Neural progenitor cell (in vitro differentiated cells): ENCODE measurements at regions not wholly inside any gene's neighbourhood (a gene's known extent, or its start where the extent isn't known, plus 50 kb on each side); places are given as distances from the start of the nearest gene placed in this dataset.

ENCODE experiments used
- DNase-seq: peaks from one replicate; pipeline ENCODE4 v3.0.0-alpha.2; 2016; ENCODE audit warnings: low spot score
- H2AFZ ChIP-seq: fragments of 200-600 bp; sonication (generic); replicated peaks from 2 replicates; pipeline ENCODE4 v1.6.1; 2016; ENCODE audit warnings: antibody characterized with exemption
- H3F3A ChIP-seq: fragments of 200-600 bp; sonication (generic); 2 replicates; pipeline ENCODE4 v1.6.1; 2016; ENCODE audit warnings: antibody characterized with exemption, low read depth
- H3K27ac ChIP-seq: fragments of 200-600 bp; sonication (generic); 2 replicates; pipeline ENCODE4 v1.5.1; 2016; ENCODE audit warnings: mild to moderate bottlenecking
- H3K27me3 ChIP-seq: fragments of 200-600 bp; sonication (generic); 2 replicates; pipeline ENCODE4 v1.6.1; 2016; ENCODE audit warnings: mild to moderate bottlenecking, moderate library complexity
- H3K36me3 ChIP-seq: fragments of 200-600 bp; sonication (generic); 2 replicates; pipeline ENCODE4 v1.5.1; 2016
- H3K4me1 ChIP-seq: fragments of 200-600 bp; sonication (generic); 2 replicates; pipeline ENCODE4 v1.6.1; 2016; ENCODE audit warnings: mixed run types
- H3K4me2 ChIP-seq: fragments of 200-600 bp; sonication (generic); 2 replicates; pipeline ENCODE4 v1.6.1; 2016
- H3K4me3 ChIP-seq: fragments of 200-600 bp; sonication (generic); 2 replicates; pipeline ENCODE4 v1.5.1; 2016
- H3K79me2 ChIP-seq: fragments of 200-600 bp; sonication (generic); 2 replicates; pipeline ENCODE4 v1.6.1; 2016; ENCODE audit warnings: low read depth
- H3K9ac ChIP-seq: fragments of 200-600 bp; sonication (generic); 2 replicates; pipeline ENCODE4 v1.6.1; 2016
- H3K9me3 ChIP-seq: fragments of 200-600 bp; sonication (generic); 2 replicates; pipeline ENCODE4 v1.5.1; 2016; ENCODE audit warnings: low read depth
- H4K20me1 ChIP-seq: fragments of 200-600 bp; sonication (generic); 2 replicates; pipeline ENCODE4 v1.6.1; 2016; ENCODE audit warnings: low read depth
- H3K27ac Mint-ChIP-seq: 3 replicates; pipeline ENCODE4 v1.8.0; 2021; ENCODE audit warnings: mixed read lengths
- H3K27me3 Mint-ChIP-seq: 2 replicates; pipeline ENCODE4 v1.8.0; 2022; ENCODE audit warnings: low read depth, mild to moderate bottlenecking, inconsistent platforms, moderate library complexity, mixed read lengths; ENCODE audit not compliant: insufficient read depth
- H3K36me3 Mint-ChIP-seq: 3 replicates; pipeline ENCODE4 v1.8.0; 2021; ENCODE audit warnings: mixed read lengths
- H3K4me1 Mint-ChIP-seq: 3 replicates; pipeline ENCODE4 v1.8.0; 2021; ENCODE audit warnings: mixed read lengths
- H3K4me3 Mint-ChIP-seq: 3 replicates; pipeline ENCODE4 v1.8.0; 2021; ENCODE audit warnings: mild to moderate bottlenecking, moderate library complexity, mixed read lengths
- H3K9me3 Mint-ChIP-seq: 3 replicates; pipeline ENCODE4 v1.8.0; 2020; ENCODE audit warnings: mixed read lengths
- CTCF ChIP-seq: fragments of 200-600 bp; sonication (generic); IDR thresholded peaks from 2 replicates; pipeline ENCODE4 v1.5.1; 2017; ENCODE audit warnings: antibody characterized with exemption, mild to moderate bottlenecking
- EZH2 ChIP-seq: fragments of 200-600 bp; sonication (generic); IDR thresholded peaks from 2 replicates; pipeline ENCODE4 v1.6.1; 2017; ENCODE audit warnings: antibody characterized with exemption, mild to moderate bottlenecking, moderate library complexity
- EZH2phosphoT487 ChIP-seq: fragments of 200-600 bp; sonication (generic); IDR thresholded peaks from 2 replicates; pipeline ENCODE4 v1.6.1; 2017; ENCODE audit warnings: antibody characterized with exemption

GRCh38 chr12:19646599-19646998 is 207.3 kb downstream of the AEBP2 start:
- DNase-seq, result no peak
- Mint-ChIP-seq H3K4me1 (peaks cover 12% of the 10 kb centered on the region), H3K36me3 (peaks cover 3% of the 10 kb centered on the region), H3K4me3 (no peak overlapping the region), H3K9me3 (peaks cover 14% of the 10 kb centered on the region), H3K27ac (no peak overlapping the region), H3K27me3 (peaks cover 4% of the 10 kb centered on the region)
- H3K27me3 ChIP-seq, result no peaks in the 10 kb centered on the region
- no peak overlapping the region for H3K27ac ChIP-seq
- H3K4me1 ChIP-seq, result peaks cover 15% of the 10 kb centered on the region
- H3F3A ChIP-seq, result peaks cover 14% of the 10 kb centered on the region
- no peak for TF ChIP-seq EZH2phosphoT487
- TF ChIP-seq CTCF, result no peak
- no peak for TF ChIP-seq EZH2
- no peaks in the 10 kb centered on the region for H3K79me2 ChIP-seq
- H3K36me3 ChIP-seq, result no peaks in the 10 kb centered on the region
- no peaks in the 10 kb centered on the region for H3K9me3 ChIP-seq
- no peak overlapping the region for H3K9ac ChIP-seq
- no peaks in the 10 kb centered on the region for H4K20me1 ChIP-seq
- no peak overlapping the region for H3K4me3 ChIP-seq
- no peak overlapping the region for H2AFZ ChIP-seq
- H3K4me2 ChIP-seq, result no peak overlapping the region

- no peaks in the 10 kb centered on the region for H3K27me3 ChIP-seq
- H3F3A ChIP-seq, result peaks cover 14% of the 10 kb centered on the region
- H2AFZ ChIP-seq, result no peak overlapping the region
- no peaks in the 10 kb centered on the region for H3K36me3 ChIP-seq
- H3K27ac ChIP-seq, result no peak overlapping the region
- peaks cover 12% of the 10 kb centered on the region for H3K4me1 Mint-ChIP-seq
- H3K4me3 ChIP-seq, result no peak overlapping the region
- no peaks in the 10 kb centered on the region for H3K9me3 ChIP-seq
- no peaks in the 10 kb centered on the region for H3K79me2 ChIP-seq
- no peak overlapping the region for H3K4me3 Mint-ChIP-seq
- TF ChIP-seq CTCF (no peak), EZH2 (no peak), EZH2phosphoT487 (no peak)
- H3K4me2 ChIP-seq, result no peak overlapping the region
- peaks cover 15% of the 10 kb centered on the region for H3K4me1 ChIP-seq
- DNase-seq, result no peak
- peaks cover 14% of the 10 kb centered on the region for H3K9me3 Mint-ChIP-seq
- H3K27ac Mint-ChIP-seq, result no peak overlapping the region
- H3K36me3 Mint-ChIP-seq, result peaks cover 3% of the 10 kb centered on the region
- H3K27me3 Mint-ChIP-seq, result peaks cover 4% of the 10 kb centered on the region
- H4K20me1 ChIP-seq, result no peaks in the 10 kb centered on the region
- no peak overlapping the region for H3K9ac ChIP-seq
These were observed 208.7 kb downstream of the AEBP2 start for GRCh38 chr12:19647806-19648556.

- Histone ChIP-seq H3K9ac (no peak overlapping the region), H3F3A (peaks cover 12% of the 10 kb centered on the region), H3K4me1 (peaks cover 12% of the 10 kb centered on the region), H4K20me1 (no peaks in the 10 kb centered on the region), H3K4me2 (no peak overlapping the region), H3K27ac (no peak overlapping the region), H2AFZ (no peak overlapping the region), H3K9me3 (no peaks in the 10 kb centered on the region), H3K4me3 (no peak overlapping the region), H3K79me2 (no peaks in the 10 kb centered on the region), H3K36me3 (no peaks in the 10 kb centered on the region), H3K27me3 (no peaks in the 10 kb centered on the region)
- no peak overlapping the region for H3K4me3 Mint-ChIP-seq
- no peak overlapping the region for H3K27ac Mint-ChIP-seq
- peaks cover 10% of the 10 kb centered on the region for H3K4me1 Mint-ChIP-seq
- H3K36me3 Mint-ChIP-seq, result peaks cover 3% of the 10 kb centered on the region
- H3K9me3 Mint-ChIP-seq, result peaks cover 16% of the 10 kb centered on the region
- no peak for DNase-seq
- TF ChIP-seq CTCF (no peak), EZH2phosphoT487 (no peak), EZH2 (no peak)
- peaks cover 3% of the 10 kb centered on the region for H3K27me3 Mint-ChIP-seq
These were observed 209.3 kb downstream of the AEBP2 start for GRCh38 chr12:19648591-19648990.
